ENCODE measurements at regions not wholly inside any gene's neighbourhood (a gene's known extent, or its start where the extent isn't known, plus 50 kb on each side); places are given as distances from the start of the nearest gene placed in this dataset.

GRCh38 chr21:32216293-32216692 lies 62.6 kb downstream of the MIS18A start:
- no peak for DNase-seq

GRCh38 chr21:32215306-32215685 lies 63.6 kb downstream of the MIS18A start:
- no peak for DNase-seq

GRCh38 chr21:32214654-32215305 lies 64.1 kb downstream of the MIS18A start:
- no peak for DNase-seq

GRCh38 chr21:32212116-32212515 lies 66.7 kb downstream of the MIS18A start:
- no peak for DNase-seq

GRCh38 chr21:32211306-32211705 lies 67.5 kb downstream of the MIS18A start:
- DNase-seq = no peak

- DNase-seq = no peak
These were observed 69.3 kb downstream of the MIS18A start for GRCh38 chr21:32209580-32209979.

- peak; percentile 49 to 62 for DNase-seq
These were observed 71.5 kb downstream of the MIS18A start for GRCh38 chr21:32207406-32207716.

- DNase-seq = no peak
These were observed 72.0 kb downstream of the MIS18A start for GRCh38 chr21:32206631-32207405.

- DNase-seq = no peak
These were observed 74.9 kb downstream of the MIS18A start for GRCh38 chr21:32203877-32204480.

GRCh38 chr21:32200029-32200428 lies 78.8 kb downstream of the MIS18A start:
- DNase-seq = no peak

- no peak for DNase-seq
These were observed 80.5 kb downstream of the MIS18A start for GRCh38 chr21:32198384-32198783.

GRCh38 chr21:32197896-32198295 lies 81.0 kb downstream of the MIS18A start:
- DNase-seq = peak in 1 of 2 experiments; percentile 60

GRCh38 chr21:32196001-32196400 lies 82.8 kb downstream of the MIS18A start:
- no peak for DNase-seq

GRCh38 chr21:32193098-32193465 lies 85.8 kb downstream of the MIS18A start:
- no peak for DNase-seq

GRCh38 chr21:32192291-32193097 lies 86.4 kb downstream of the MIS18A start:
- no peak for DNase-seq

GRCh38 chr21:32190493-32191144 lies 88.2 kb downstream of the MIS18A start:
- peak; percentile 29 to 59 for DNase-seq

- no peak for DNase-seq
These were observed 89.0 kb downstream of the MIS18A start for GRCh38 chr21:32189688-32190483.

GRCh38 chr21:32186804-32187203 lies 92.0 kb downstream of the MIS18A start:
- no peak for DNase-seq

- DNase-seq = no peak
These were observed 93.1 kb downstream of the MIS18A start for GRCh38 chr21:32185726-32186125.

GRCh38 chr21:32185103-32185502 lies 93.7 kb downstream of the MIS18A start:
- no peak for DNase-seq

- peak in 1 of 2 experiments; percentile 14 for DNase-seq
These were observed 94.4 kb downstream of the MIS18A start for GRCh38 chr21:32184485-32184884.

GRCh38 chr21:32184065-32184464 lies 94.8 kb downstream of the MIS18A start:
- DNase-seq = peak in 1 of 2 experiments; percentile 41

All from NCI-H2081 (cell line).